WTC11 (cell line): ENCODE measurements at regions not wholly inside any gene's neighbourhood (a gene's known extent, or its start where the extent isn't known, plus 50 kb on each side); places are given as distances from the start of the nearest gene placed in this dataset.

Experiments used
- ATAC-seq: fragments of 200-7000 bp; cut with Tn5 transposase; 2 replicates; pipeline ENCODE4 v1.10.0; 2021; ENCODE audit warnings: mild to moderate bottlenecking, moderate library complexity
- CTCF ChIA-PET: fragments of 300-600 bp; sonication (Branson Sonifier 250); formaldehyde crosslinking; loops from one replicate; lab custom pipeline; 2021; ENCODE audit warnings: antibody characterized with exemption; lab: Charles Lee
- POLR2A ChIA-PET: fragments of 350-600 bp; sonication (Branson Sonifier 250); formaldehyde crosslinking; loops from one replicate; lab custom pipeline; 2021; ENCODE audit warnings: antibody characterized with exemption; lab: Charles Lee
- DNase-seq: peaks from one replicate; pipeline ENCODE4 v3.0.0; 2021; ENCODE audit warnings: low spot score
- H3K27ac Mint-ChIP-seq: 2 replicates; pipeline ENCODE4 v1.8.0; 2021; ENCODE audit warnings: mixed read lengths
- H3K27me3 Mint-ChIP-seq: 2 replicates; pipeline ENCODE4 v1.8.0; 2021; ENCODE audit warnings: low read depth, mild to moderate bottlenecking, moderate library complexity, mixed read lengths
- H3K36me3 Mint-ChIP-seq: 2 replicates; pipeline ENCODE4 v1.8.0; 2021; ENCODE audit warnings: mixed read lengths
- H3K4me1 Mint-ChIP-seq: 2 replicates; pipeline ENCODE4 v1.8.0; 2022; ENCODE audit warnings: mixed read lengths
- H3K4me3 Mint-ChIP-seq: 2 replicates; pipeline ENCODE4 v1.8.0; 2021; ENCODE audit warnings: mild to moderate bottlenecking, moderate library complexity, mixed read lengths
- H3K9me3 Mint-ChIP-seq: 2 replicates; pipeline ENCODE4 v1.8.0; 2021; ENCODE audit warnings: mixed read lengths
- ATF1 ChIP-seq: sonication (generic); formaldehyde crosslinking; IDR thresholded peaks from 2 replicates; pipeline ENCODE4 v1.8.1; 2023; ENCODE audit warnings: mild to moderate bottlenecking, moderate library complexity, missing genetic modification reagents
- ATF6 ChIP-seq: sonication (generic); formaldehyde crosslinking; IDR thresholded peaks from 2 replicates; pipeline ENCODE4 v1.8.1; 2023; ENCODE audit warnings: mild to moderate bottlenecking, missing genetic modification reagents
- CBFB ChIP-seq: sonication (generic); formaldehyde crosslinking; IDR thresholded peaks from 2 replicates; pipeline ENCODE4 v1.8.1; 2022; ENCODE audit warnings: mild to moderate bottlenecking, low read depth, missing genetic modification reagents
- CREM ChIP-seq: sonication (generic); formaldehyde crosslinking; IDR thresholded peaks from 2 replicates; pipeline ENCODE4 v1.8.1; 2022; ENCODE audit warnings: mild to moderate bottlenecking, missing genetic modification reagents, moderate library complexity
- E2F5 ChIP-seq: sonication (generic); formaldehyde crosslinking; IDR thresholded peaks from 2 replicates; pipeline ENCODE4 v1.8.1; 2022; ENCODE audit warnings: mild to moderate bottlenecking, moderate library complexity, missing genetic modification reagents
- JAZF1 ChIP-seq: fragments of 250-450 bp; sonication (Bioruptor Pico); IDR thresholded peaks from 2 replicates; pipeline ENCODE4 v1.9.0; 2021; ENCODE audit warnings: moderate library complexity, mild to moderate bottlenecking, inconsistent platforms
- MAX ChIP-seq: sonication (generic); formaldehyde crosslinking; IDR thresholded peaks from 2 replicates; pipeline ENCODE4 v1.8.0; 2022; ENCODE audit warnings: mild to moderate bottlenecking, missing genetic modification reagents
- MXD4 ChIP-seq: fragments of 250-450 bp; sonication (Bioruptor Pico); IDR thresholded peaks from 2 replicates; pipeline ENCODE4 v1.8.0; 2021; ENCODE audit warnings: mild to moderate bottlenecking, moderate library complexity, borderline replicate concordance
- NFE2L1 ChIP-seq: sonication (generic); formaldehyde crosslinking; IDR thresholded peaks from 2 replicates; pipeline ENCODE4 v1.8.1; 2023; ENCODE audit warnings: missing genetic modification reagents
- NR3C1 ChIP-seq: sonication (generic); formaldehyde crosslinking; conservative IDR thresholded peaks from 2 replicates; pipeline ENCODE4 v1.8.1; 2023; ENCODE audit warnings: low read depth, mild to moderate bottlenecking, missing genetic modification reagents
- SMAD4 ChIP-seq: sonication (generic); formaldehyde crosslinking; IDR thresholded peaks from 2 replicates; pipeline ENCODE4 v1.8.0; 2022; ENCODE audit warnings: mild to moderate bottlenecking, missing genetic modification reagents
- SOX15 ChIP-seq: fragments of 250-450 bp; sonication (Bioruptor Pico); IDR thresholded peaks from 2 replicates; pipeline ENCODE4 v1.9.0; 2021; ENCODE audit warnings: mild to moderate bottlenecking
- ZNF121 ChIP-seq: sonication (generic); formaldehyde crosslinking; IDR thresholded peaks from 2 replicates; pipeline ENCODE4 v1.8.0; 2023; ENCODE audit warnings: missing genetic modification reagents
- ZNF423 ChIP-seq: fragments of 250-450 bp; sonication (Bioruptor Pico); IDR thresholded peaks from 2 replicates; pipeline ENCODE4 v2.1.2; 2022; ENCODE audit warnings: mild to moderate bottlenecking, moderate library complexity
- ZSCAN18 ChIP-seq: fragments of 250-450 bp; sonication (Bioruptor Pico); IDR thresholded peaks from 2 replicates; pipeline ENCODE4 v2.1.2; 2022; ENCODE audit warnings: mild to moderate bottlenecking, moderate library complexity
- TF ChIP-seq, protein P1 (sequence below): sonication (generic); formaldehyde crosslinking; IDR thresholded peaks from 2 replicates; pipeline ENCODE4 v1.8.1; 2022; ENCODE audit warnings: low read depth, mild to moderate bottlenecking, moderate library complexity, missing genetic modification reagents, borderline replicate concordance
- TF ChIP-seq, protein P2 (sequence below): fragments of 250-450 bp; sonication (Bioruptor Pico); IDR thresholded peaks from 2 replicates; pipeline ENCODE4 v1.8.0; 2021; ENCODE audit warnings: mild to moderate bottlenecking
- TF ChIP-seq, protein P3 (sequence below): sonication (generic); formaldehyde crosslinking; conservative IDR thresholded peaks from 2 replicates; pipeline ENCODE4 v1.8.1; 2022; ENCODE audit warnings: mild to moderate bottlenecking, missing genetic modification reagents
- TF ChIP-seq, protein P4 (sequence below): sonication (generic); formaldehyde crosslinking; IDR thresholded peaks from 2 replicates; pipeline ENCODE4 v1.8.1; 2023; ENCODE audit warnings: mild to moderate bottlenecking, missing genetic modification reagents, moderate library complexity

- TF ChIP-seq CBFB (no peak), ATF1 (CRISPR knock-in tag) (no peak), ATF6 (CRISPR knock-in tag) (no peak)
- POLR2A ChIA-PET: no interaction called here
- Mint-ChIP-seq H3K27ac (no peak overlapping the region), H3K4me1 (no peaks in the 10 kb centered on the region), H3K36me3 (no peaks in the 10 kb centered on the region), H3K27me3 (no peaks in the 10 kb centered on the region; the same call in 1 of the 2 replicates), H3K9me3 (peaks cover 7% of the 10 kb centered on the region), H3K4me3 (no peak overlapping the region)
- CTCF ChIA-PET: interaction anchor here (1.0 kb wide), 1 partner anchor 41 kb away, joined by 3 read pairs; no protein-coding TSS in a partner anchor
- ATAC-seq: no peak
- DNase-seq: no peak
Measured at GRCh38 chr4:174066611-174067205, 216.8 kb downstream of the FBXO8 start.

DNA sequence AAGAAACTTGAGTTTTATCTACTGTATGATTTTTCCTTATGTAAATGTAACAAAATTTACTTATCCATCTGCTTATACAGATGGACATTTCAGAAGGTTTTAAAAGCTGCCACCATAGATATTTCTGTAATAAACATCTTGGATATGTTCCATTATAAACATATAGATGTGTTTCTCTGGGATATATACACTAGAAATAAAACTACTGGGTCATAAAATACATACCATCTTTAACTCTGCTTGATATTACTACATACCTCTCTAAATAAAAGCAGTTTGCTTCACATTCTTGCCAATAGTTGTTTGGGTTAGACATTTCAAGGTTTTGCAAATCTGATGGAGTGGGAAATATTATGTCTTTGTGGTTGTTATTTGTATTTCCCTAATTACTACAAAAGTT, 220.6 kb downstream of the FBXO8 start:
- TF ChIP-seq SOX15 (CRISPR knock-in tag) (no peak), CREM (no peak), MAX (CRISPR knock-in tag) (no peak), JAZF1 (CRISPR knock-in tag) (no peak), MXD4 (CRISPR knock-in tag) (no peak), ZNF121 (CRISPR knock-in tag) (no peak), SMAD4 (CRISPR knock-in tag) (no peak), ZNF423 (CRISPR knock-in tag) (no peak), NR3C1 (CRISPR knock-in tag) (no peak), ZSCAN18 (no peak), E2F5 (CRISPR knock-in tag) (no peak), NFE2L1 (CRISPR knock-in tag) (no peak)
- TF ChIP-seq, protein P1, sequence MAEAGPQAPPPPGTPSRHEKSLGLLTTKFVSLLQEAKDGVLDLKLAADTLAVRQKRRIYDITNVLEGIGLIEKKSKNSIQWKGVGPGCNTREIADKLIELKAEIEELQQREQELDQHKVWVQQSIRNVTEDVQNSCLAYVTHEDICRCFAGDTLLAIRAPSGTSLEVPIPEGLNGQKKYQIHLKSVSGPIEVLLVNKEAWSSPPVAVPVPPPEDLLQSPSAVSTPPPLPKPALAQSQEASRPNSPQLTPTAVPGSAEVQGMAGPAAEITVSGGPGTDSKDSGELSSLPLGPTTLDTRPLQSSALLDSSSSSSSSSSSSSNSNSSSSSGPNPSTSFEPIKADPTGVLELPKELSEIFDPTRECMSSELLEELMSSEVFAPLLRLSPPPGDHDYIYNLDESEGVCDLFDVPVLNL (CRISPR knock-in tag): no peak
- TF ChIP-seq, protein P2, sequence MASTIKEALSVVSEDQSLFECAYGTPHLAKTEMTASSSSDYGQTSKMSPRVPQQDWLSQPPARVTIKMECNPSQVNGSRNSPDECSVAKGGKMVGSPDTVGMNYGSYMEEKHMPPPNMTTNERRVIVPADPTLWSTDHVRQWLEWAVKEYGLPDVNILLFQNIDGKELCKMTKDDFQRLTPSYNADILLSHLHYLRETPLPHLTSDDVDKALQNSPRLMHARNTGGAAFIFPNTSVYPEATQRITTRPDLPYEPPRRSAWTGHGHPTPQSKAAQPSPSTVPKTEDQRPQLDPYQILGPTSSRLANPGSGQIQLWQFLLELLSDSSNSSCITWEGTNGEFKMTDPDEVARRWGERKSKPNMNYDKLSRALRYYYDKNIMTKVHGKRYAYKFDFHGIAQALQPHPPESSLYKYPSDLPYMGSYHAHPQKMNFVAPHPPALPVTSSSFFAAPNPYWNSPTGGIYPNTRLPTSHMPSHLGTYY: no peak
- TF ChIP-seq, protein P3, sequence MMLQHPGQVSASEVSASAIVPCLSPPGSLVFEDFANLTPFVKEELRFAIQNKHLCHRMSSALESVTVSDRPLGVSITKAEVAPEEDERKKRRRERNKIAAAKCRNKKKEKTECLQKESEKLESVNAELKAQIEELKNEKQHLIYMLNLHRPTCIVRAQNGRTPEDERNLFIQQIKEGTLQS (CRISPR knock-in tag): no peak
- TF ChIP-seq, protein P4, sequence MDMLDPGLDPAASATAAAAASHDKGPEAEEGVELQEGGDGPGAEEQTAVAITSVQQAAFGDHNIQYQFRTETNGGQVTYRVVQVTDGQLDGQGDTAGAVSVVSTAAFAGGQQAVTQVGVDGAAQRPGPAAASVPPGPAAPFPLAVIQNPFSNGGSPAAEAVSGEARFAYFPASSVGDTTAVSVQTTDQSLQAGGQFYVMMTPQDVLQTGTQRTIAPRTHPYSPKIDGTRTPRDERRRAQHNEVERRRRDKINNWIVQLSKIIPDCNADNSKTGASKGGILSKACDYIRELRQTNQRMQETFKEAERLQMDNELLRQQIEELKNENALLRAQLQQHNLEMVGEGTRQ (CRISPR knock-in tag): no peak
- Mint-ChIP-seq H3K27ac (no peak overlapping the region), H3K9me3 (peaks cover 36% of the 10 kb centered on the region), H3K36me3 (0 out of 2 replicates have a peak, but pooled peaks cover 4% of the 10 kb centered on the region), H3K4me1 (no peaks in the 10 kb centered on the region), H3K4me3 (no peak overlapping the region), H3K27me3 (no peaks in the 10 kb centered on the region; the same call in 1 of the 2 replicates)
- ChIA-PET CTCF (no interaction called here), POLR2A (interaction anchor here (0.7 kb wide), 1 partner anchor 484 kb away, joined by 3 read pairs; no protein-coding TSS in a partner anchor)
- ATAC-seq (no peak), DNase-seq (no peak)
